ENCODE measurements at regions not wholly inside any gene's neighbourhood (a gene's known extent, or its start where the extent isn't known, plus 50 kb on each side); places are given as distances from the start of the nearest gene placed in this dataset.

- TF ChIP-seq POLR2AphosphoS5 (IDR thresholded peaks at IDR 0.05) (no peak), POLR2A (IDR thresholded peaks at IDR 0.05) (no peak)
Measured at GRCh38 chr9:119689879-119690278, 320.6 kb upstream of the BRINP1 start.
